ENCODE measurements at regions not wholly inside any gene's neighbourhood (a gene's known extent, or its start where the extent isn't known, plus 50 kb on each side); places are given as distances from the start of the nearest gene placed in this dataset.

- no peaks in the 10 kb centered on the region for H3K27me3 ChIP-seq
- no peak overlapping the region for H3K4me3 ChIP-seq
- no peaks in the 10 kb centered on the region for H3K36me3 ChIP-seq
- H3K9me3 ChIP-seq (ENCODE audit: low read depth) = no peaks in the 10 kb centered on the region
- TF ChIP-seq CTCF (IDR thresholded peaks at IDR 0.05; ENCODE audit: low read depth, low read length) = no peak
- DNase-seq (ENCODE audit: low read depth in 1 of 2, low spot score in 1 of 2) = no peak
- no peak overlapping the region for H3K27ac ChIP-seq
- no peaks in the 10 kb centered on the region for H3K4me1 ChIP-seq (ENCODE audit: low read depth)
Measured at GRCh38 chr9:26234865-26235264, 556.6 kb upstream of the TUSC1 start.

- no peaks in the 10 kb centered on the region for H3K27me3 ChIP-seq
- no peak for TF ChIP-seq CTCF (IDR thresholded peaks at IDR 0.05; ENCODE audit: low read depth, low read length)
- no peaks in the 10 kb centered on the region for H3K36me3 ChIP-seq
- H3K4me3 ChIP-seq = no peak overlapping the region
- no peak overlapping the region for H3K27ac ChIP-seq
- no peaks in the 10 kb centered on the region for H3K4me1 ChIP-seq (ENCODE audit: low read depth)
- DNase-seq (ENCODE audit: low read depth in 1 of 2, low spot score in 1 of 2) = no peak
- H3K9me3 ChIP-seq (ENCODE audit: low read depth) = no peaks in the 10 kb centered on the region
Measured at GRCh38 chr9:26231391-26231790, 553.1 kb upstream of the TUSC1 start.

- no peaks in the 10 kb centered on the region for H3K9me3 ChIP-seq (ENCODE audit: low read depth)
- TF ChIP-seq CTCF (IDR thresholded peaks at IDR 0.05; ENCODE audit: low read depth, low read length) = no peak
- no peak for DNase-seq (ENCODE audit: low read depth in 1 of 2, low spot score in 1 of 2)
- no peak overlapping the region for H3K4me3 ChIP-seq
- no peak overlapping the region for H3K27ac ChIP-seq
- H3K4me1 ChIP-seq (ENCODE audit: low read depth) = no peaks in the 10 kb centered on the region
- H3K36me3 ChIP-seq = no peaks in the 10 kb centered on the region
- no peaks in the 10 kb centered on the region for H3K27me3 ChIP-seq
Measured at GRCh38 chr9:26229324-26230054, 551.2 kb upstream of the TUSC1 start.

GRCh38 chr9:26228273-26228672, 550.0 kb upstream of the TUSC1 start:
- no peak for TF ChIP-seq CTCF (IDR thresholded peaks at IDR 0.05; ENCODE audit: low read depth, low read length)
- Histone ChIP-seq H3K4me1 (ENCODE audit: low read depth) (no peaks in the 10 kb centered on the region), H3K27ac (no peak overlapping the region), H3K9me3 (ENCODE audit: low read depth) (no peaks in the 10 kb centered on the region), H3K36me3 (no peaks in the 10 kb centered on the region), H3K27me3 (no peaks in the 10 kb centered on the region), H3K4me3 (no peak overlapping the region)
- no peak for DNase-seq (ENCODE audit: low read depth in 1 of 2, low spot score in 1 of 2)

- no peak overlapping the region for H3K27ac ChIP-seq
- H3K4me3 ChIP-seq = no peak overlapping the region
- no peaks in the 10 kb centered on the region for H3K27me3 ChIP-seq
- TF ChIP-seq CTCF (IDR thresholded peaks at IDR 0.05; ENCODE audit: low read depth, low read length) = no peak
- H3K36me3 ChIP-seq = no peaks in the 10 kb centered on the region
- no peaks in the 10 kb centered on the region for H3K9me3 ChIP-seq (ENCODE audit: low read depth)
- H3K4me1 ChIP-seq (ENCODE audit: low read depth) = no peaks in the 10 kb centered on the region
- DNase-seq (ENCODE audit: low read depth in 1 of 2, low spot score in 1 of 2) = no peak
Measured at GRCh38 chr9:26221290-26221689, 543.0 kb upstream of the TUSC1 start.
